OCI-LY7 (cell line): ENCODE measurements at regions not wholly inside any gene's neighbourhood (a gene's known extent, or its start where the extent isn't known, plus 50 kb on each side); places are given as distances from the start of the nearest gene placed in this dataset.

Experiments
- EZH2phosphoT487 ChIP-seq: fragments of 200-600 bp; sonication (generic); IDR thresholded peaks from 2 replicates; pipeline ENCODE4 v1.6.1; 2018; ENCODE audit warnings: low read depth, borderline replicate concordance, mild to moderate bottlenecking, mixed run types, antibody characterized with exemption, low read length, moderate library complexity, mixed read lengths
- TF ChIP-seq, protein P1 (sequence below): fragments of 200-600 bp; sonication (generic); conservative IDR thresholded peaks from 2 replicates; pipeline ENCODE4 v1.5.1; 2014; ENCODE audit warnings: mild to moderate bottlenecking, antibody characterized with exemption, low read length, moderate library complexity, mixed read lengths

GRCh38 chr2:48199070-48199469, 115.4 kb upstream of the FOXN2 start:
- TF ChIP-seq, protein P1, sequence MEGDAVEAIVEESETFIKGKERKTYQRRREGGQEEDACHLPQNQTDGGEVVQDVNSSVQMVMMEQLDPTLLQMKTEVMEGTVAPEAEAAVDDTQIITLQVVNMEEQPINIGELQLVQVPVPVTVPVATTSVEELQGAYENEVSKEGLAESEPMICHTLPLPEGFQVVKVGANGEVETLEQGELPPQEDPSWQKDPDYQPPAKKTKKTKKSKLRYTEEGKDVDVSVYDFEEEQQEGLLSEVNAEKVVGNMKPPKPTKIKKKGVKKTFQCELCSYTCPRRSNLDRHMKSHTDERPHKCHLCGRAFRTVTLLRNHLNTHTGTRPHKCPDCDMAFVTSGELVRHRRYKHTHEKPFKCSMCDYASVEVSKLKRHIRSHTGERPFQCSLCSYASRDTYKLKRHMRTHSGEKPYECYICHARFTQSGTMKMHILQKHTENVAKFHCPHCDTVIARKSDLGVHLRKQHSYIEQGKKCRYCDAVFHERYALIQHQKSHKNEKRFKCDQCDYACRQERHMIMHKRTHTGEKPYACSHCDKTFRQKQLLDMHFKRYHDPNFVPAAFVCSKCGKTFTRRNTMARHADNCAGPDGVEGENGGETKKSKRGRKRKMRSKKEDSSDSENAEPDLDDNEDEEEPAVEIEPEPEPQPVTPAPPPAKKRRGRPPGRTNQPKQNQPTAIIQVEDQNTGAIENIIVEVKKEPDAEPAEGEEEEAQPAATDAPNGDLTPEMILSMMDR, result no peak
- no peak for TF ChIP-seq EZH2phosphoT487
